Vagina (tissue), 2 donors: ENCODE measurements at regions not wholly inside any gene's neighbourhood (a gene's known extent, or its start where the extent isn't known, plus 50 kb on each side); places are given as distances from the start of the nearest gene placed in this dataset.

Experiments used
- CTCF ChIP-seq, 3 experiments: fragments of 450-650 bp in 2 of 3; fragments of 200-600 bp in 1 of 3; sonication (generic) in 1 of 3; IDR thresholded peaks; one replicate each; pipeline ENCODE4 v1.5.1; 2017 to 2019; ENCODE audit warnings: antibody characterized with exemption in 3 of 3, mild to moderate bottlenecking in 2 of 3, moderate library complexity in 2 of 3
- POLR2A ChIP-seq, 2 donors: fragments of 450-650 bp; IDR thresholded peaks; one replicate each; pipeline ENCODE4 v1.6.1; 2017; ENCODE audit warnings: antibody characterized with exemption in 2 of 2, mild to moderate bottlenecking in 2 of 2, moderate library complexity in 2 of 2

GRCh38 chr21:35529171-35529863 lies 480.2 kb upstream of the RUNX1 start:
- TF ChIP-seq CTCF (IDR thresholded peaks at IDR 0.05) (no peak), POLR2A (IDR thresholded peaks at IDR 0.05) (no peak)
